GM08714 (cell line): ENCODE measurements at regions not wholly inside any gene's neighbourhood (a gene's known extent, or its start where the extent isn't known, plus 50 kb on each side); places are given as distances from the start of the nearest gene placed in this dataset.
"Not testable (repeated sequence)": the region's sequence is repeated elsewhere in the genome, so short reads cannot be mapped to it uniquely, and the experiment has no call there.

Source experiments
- H3K4me3 ChIP-seq: fragments of 200-500 bp; sonication (Bioruptor generic); 2 replicates; pipeline ENCODE4 v1.5.1; 2014; ENCODE audit warnings: mild to moderate bottlenecking, low read length, inconsistent platforms
- ZNF274 ChIP-seq: IDR thresholded peaks from 2 replicates; pipeline ENCODE4 v1.6.1; 2012; ENCODE audit warnings: mild to moderate bottlenecking, low read depth, low read length

DNA sequence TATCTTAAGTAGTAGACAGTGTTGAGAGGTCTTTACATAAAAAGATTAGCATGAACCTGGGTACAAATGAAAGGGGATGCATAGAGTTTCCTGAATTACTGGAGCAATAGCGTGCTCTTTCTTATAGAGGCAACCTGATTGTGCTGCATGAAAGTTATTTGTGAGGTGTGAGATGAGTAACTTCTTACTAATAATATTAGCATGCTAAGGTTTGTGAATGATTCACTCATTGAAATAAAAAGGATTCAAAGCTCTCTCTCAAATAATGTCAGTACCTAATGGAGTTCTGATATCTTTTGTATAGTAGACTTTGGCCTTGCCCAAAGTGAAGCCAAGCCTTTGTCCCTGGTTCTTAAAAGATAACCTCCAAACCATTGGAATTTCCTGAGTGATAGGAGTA is 131.0 kb upstream of the CXXC4 start:
- no peak overlapping the region for H3K4me3 ChIP-seq
- TF ChIP-seq ZNF274 = no peak

DNA sequence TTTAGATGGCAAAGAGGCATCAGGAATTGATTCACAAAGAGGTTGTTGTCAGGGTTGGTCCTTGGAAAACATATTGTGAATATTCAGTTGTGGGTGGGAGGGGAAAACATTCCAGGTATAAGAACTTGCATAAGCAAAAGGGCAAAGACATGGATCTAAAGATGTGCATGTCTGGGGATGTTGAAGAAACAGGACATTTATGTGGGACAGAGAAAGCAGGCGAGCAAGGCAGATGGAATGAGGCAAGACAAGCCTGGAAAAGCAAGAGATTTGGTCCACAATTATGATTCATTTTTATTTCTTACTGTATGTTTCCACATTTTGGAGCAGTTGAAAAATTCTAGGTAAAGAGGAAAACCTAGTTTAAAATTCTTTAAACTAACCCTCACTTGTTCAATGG is 134.9 kb upstream of the CXXC4 start:
- no peak for TF ChIP-seq ZNF274
- no peak overlapping the region for H3K4me3 ChIP-seq

DNA sequence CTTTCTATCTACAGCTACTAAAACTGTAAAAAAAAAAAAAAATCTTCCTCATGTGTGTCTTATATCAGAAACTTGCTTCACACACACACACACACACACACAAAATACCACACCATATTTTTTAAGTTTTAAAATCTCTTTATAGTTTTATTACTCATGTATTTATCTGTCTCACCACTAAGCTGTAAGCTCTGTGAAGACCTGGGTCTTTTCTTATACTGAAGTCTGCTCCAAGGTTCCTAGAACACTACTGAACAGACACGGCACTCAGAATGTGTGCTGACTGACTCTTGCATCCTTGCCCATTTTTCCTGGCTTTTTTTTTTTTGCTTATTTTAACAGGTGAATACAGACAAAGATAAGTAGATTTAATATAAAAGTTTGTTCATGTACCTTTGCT is 135.6 kb upstream of the CXXC4 start:
- no peak overlapping the region for H3K4me3 ChIP-seq
- TF ChIP-seq ZNF274 = no peak

DNA sequence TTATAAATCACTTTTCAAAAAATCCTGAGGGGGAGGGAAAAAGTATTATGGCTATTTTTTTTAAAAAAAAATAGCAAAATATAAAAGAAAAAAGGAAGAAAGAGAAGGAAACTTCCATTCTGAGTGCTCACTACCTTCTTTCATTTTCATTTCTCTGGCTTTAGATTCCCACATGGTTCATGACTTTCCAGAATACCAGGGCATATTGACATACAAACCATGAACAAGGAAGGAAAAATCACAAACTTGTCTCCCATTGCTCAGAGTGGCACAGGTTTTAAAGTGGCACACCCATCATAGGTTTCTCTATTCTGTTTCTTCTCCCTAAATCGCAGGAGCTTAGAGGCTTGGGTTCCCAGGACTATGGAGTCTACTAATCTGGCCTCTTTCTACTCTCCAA is 136.3 kb upstream of the CXXC4 start:
- H3K4me3 ChIP-seq = no peak overlapping the region
- no peak for TF ChIP-seq ZNF274

DNA sequence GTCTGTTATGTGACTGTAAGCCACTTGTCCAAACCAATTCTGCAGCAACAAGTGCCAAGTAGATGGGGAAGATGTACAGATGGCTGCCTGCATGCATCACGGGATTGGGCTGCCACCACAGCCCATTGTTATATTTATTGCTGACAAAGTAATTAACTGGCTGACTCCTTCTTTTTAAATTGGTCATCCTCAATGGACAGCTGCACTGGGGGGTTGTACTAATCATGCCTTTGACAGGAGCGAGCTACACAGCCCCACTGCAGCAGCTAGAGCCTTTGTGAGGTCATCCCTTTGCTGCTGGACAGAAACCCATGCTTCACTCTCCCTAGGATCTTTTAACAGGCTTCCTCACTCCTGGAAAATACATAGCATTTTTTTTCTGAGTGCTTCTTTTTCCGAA is 146.7 kb upstream of the CXXC4 start:
- no peak for TF ChIP-seq ZNF274
- no peak overlapping the region for H3K4me3 ChIP-seq

- no peak overlapping the region for H3K4me3 ChIP-seq
- no peak for TF ChIP-seq ZNF274
These were observed 147.8 kb upstream of the CXXC4 start for GRCh38 chr4:104642521-104642920.

GRCh38 chr4:104643805-104644204 is 149.1 kb upstream of the CXXC4 start:
- H3K4me3 ChIP-seq = no peak overlapping the region
- no peak for TF ChIP-seq ZNF274

- no peak overlapping the region for H3K4me3 ChIP-seq
- TF ChIP-seq ZNF274 = no peak
These were observed 154.9 kb upstream of the CXXC4 start for GRCh38 chr4:104649631-104650030.

- H3K4me3 ChIP-seq = not testable (repeated sequence)
These were observed 167.6 kb upstream of the CXXC4 start for GRCh38 chr4:104662269-104662668.

GRCh38 chr4:104677116-104677515 is 182.4 kb upstream of the CXXC4 start:
- no peak for TF ChIP-seq ZNF274
- H3K4me3 ChIP-seq = no peak overlapping the region

- no peak for TF ChIP-seq ZNF274
These were observed 187.6 kb upstream of the CXXC4 start for GRCh38 chr4:104682311-104682710.

GRCh38 chr4:104693601-104694201 is 199.0 kb upstream of the CXXC4 start:
- no peak overlapping the region for H3K4me3 ChIP-seq
- no peak for TF ChIP-seq ZNF274

More at GRCh38 chr4:104682311-104682710, 187.6 kb upstream of the CXXC4 start:
- H3K4me3 ChIP-seq = no peak overlapping the region

DNA sequence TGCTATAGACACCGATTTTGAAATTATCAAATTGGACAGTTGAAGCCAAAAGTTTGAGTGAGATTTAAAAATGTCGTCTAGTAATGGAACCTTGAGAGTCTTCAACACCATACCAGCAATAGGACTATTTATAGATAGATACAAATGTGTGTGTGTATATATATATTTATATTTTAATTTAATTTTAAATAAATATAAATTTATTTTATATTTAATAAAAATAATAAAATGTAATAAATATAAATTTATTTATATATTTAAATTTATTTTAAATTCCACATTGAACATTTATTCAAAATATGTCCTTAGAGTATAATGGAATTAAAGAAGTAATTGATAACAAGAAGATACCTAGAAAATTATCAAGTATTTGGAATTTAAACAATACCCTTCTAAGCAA is 221.9 kb upstream of the CXXC4 start:
- TF ChIP-seq ZNF274 = no peak
- H3K4me3 ChIP-seq = no peak overlapping the region

DNA sequence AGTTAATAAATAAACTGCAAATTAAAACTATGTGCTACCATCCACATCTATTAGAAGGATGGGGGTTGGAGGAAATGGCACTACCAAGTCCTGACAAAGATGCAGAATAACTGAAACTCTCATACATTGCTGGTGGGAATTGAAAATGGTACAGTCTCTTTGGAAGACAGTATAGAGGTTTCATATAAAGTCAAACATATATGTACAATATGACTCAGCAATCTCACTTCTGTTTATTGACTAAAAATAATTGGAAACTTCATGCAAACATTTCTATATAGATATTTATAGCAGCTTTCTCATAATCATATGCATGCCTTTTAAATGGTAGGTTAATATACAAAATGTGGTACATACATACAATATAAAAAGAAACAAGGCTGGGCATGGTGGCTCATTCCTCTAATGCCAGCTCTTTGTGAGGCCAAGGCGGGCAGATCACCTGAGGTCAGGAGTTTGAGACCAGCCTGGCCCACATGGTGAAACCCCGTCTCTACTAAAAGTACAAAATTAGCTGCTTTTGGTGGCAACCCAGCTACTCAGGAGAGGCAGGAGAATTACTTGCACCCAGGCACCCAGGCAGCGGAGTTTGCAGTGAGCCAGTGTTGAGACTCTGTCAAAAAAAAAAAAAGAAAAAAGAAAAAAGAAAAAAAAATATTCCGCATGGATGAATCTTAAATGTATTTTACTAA is 225.0 kb upstream of the CXXC4 start:
- H3K4me3 ChIP-seq = no peak overlapping the region
- no peak for TF ChIP-seq ZNF274

- TF ChIP-seq ZNF274 = no peak
- no peak overlapping the region for H3K4me3 ChIP-seq
These were observed 227.8 kb upstream of the CXXC4 start for GRCh38 chr4:104722467-104722866.

- TF ChIP-seq ZNF274 = no peak
- no peak overlapping the region for H3K4me3 ChIP-seq
These were observed 231.3 kb upstream of the CXXC4 start for GRCh38 chr4:104726002-104726401.
